Naive thymus-derived CD4-positive, alpha-beta T cell (primary cell): ENCODE measurements at regions not wholly inside any gene's neighbourhood (a gene's known extent, or its start where the extent isn't known, plus 50 kb on each side); places are given as distances from the start of the nearest gene placed in this dataset.

Experiments used
- ATAC-seq: fragments of 150-1000 bp; cut with Tn5 transposase; 2 replicates; pipeline ENCODE4 v1.10.0; 2021; ENCODE audit warnings: mild to moderate bottlenecking, moderate library complexity
- CTCF ChIA-PET: fragments of 350-600 bp; sonication (Branson Sonifier 250); formaldehyde crosslinking; loops from one replicate; lab custom pipeline; 2021; ENCODE audit warnings: antibody characterized with exemption; lab: Charles Lee
- POLR2A ChIA-PET: fragments of 350-600 bp; sonication (Branson Sonifier 250); formaldehyde crosslinking; loops from one replicate; lab custom pipeline; 2021; ENCODE audit warnings: antibody characterized with exemption, inconsistent platforms; lab: Charles Lee
- DNase-seq, 9 donors: peaks; one replicate each; pipeline versions ENCODE4 v3.0.0 to v3.0.0-alpha.2; 2020 to 2022; ENCODE audit warnings: mixed read lengths in 1 of 9
- H3K27ac ChIP-seq: one replicate; pipeline ENCODE4 v1.7.0; 2013; ENCODE audit warnings: mild to moderate bottlenecking, low read depth, low read length, moderate library complexity
- H3K27me3 ChIP-seq, 2 donors: one replicate each; pipeline ENCODE4 v1.7.0; 2013; ENCODE audit warnings: low read length in 2 of 2, mild to moderate bottlenecking in 2 of 2, moderate library complexity in 2 of 2; ENCODE audit not compliant: control insufficient read depth in 2 of 2, insufficient read depth in 2 of 2
- H3K36me3 ChIP-seq, 3 experiments: 1 replicate in 2 of 3; 2 replicates in 1 of 3; pipeline ENCODE4 v1.7.0; 2013; ENCODE audit warnings: low read length in 3 of 3, mild to moderate bottlenecking in 3 of 3, moderate library complexity in 1 of 3; ENCODE audit not compliant: insufficient read depth in 3 of 3, control insufficient read depth in 2 of 3
- H3K4me1 ChIP-seq, 2 donors: one replicate each; pipeline ENCODE4 v1.7.0; 2013; ENCODE audit warnings: low read length in 2 of 2, mild to moderate bottlenecking in 2 of 2, moderate library complexity in 1 of 2; ENCODE audit not compliant: control insufficient read depth in 2 of 2, insufficient read depth in 2 of 2
- H3K4me3 ChIP-seq: 2 replicates; pipeline ENCODE4 v1.7.0; 2013; ENCODE audit warnings: mild to moderate bottlenecking, low read length
- H3K9me3 ChIP-seq, 3 experiments: 1 replicate in 2 of 3; 2 replicates in 1 of 3; pipeline ENCODE4 v1.7.0; 2013; ENCODE audit warnings: low read length in 3 of 3; ENCODE audit not compliant: control insufficient read depth in 2 of 3
- H3K27ac Mint-ChIP-seq, 9 donors: one replicate each; pipeline ENCODE4 v1.8.0; 2020 to 2022; ENCODE audit warnings: mixed read lengths in 9 of 9, mild to moderate bottlenecking in 8 of 9, moderate library complexity in 5 of 9, inconsistent platforms in 2 of 9
- H3K27me3 Mint-ChIP-seq, 5 donors: one replicate each; pipeline ENCODE4 v1.8.0; 2021 to 2022; ENCODE audit warnings: mixed read lengths in 5 of 5, mild to moderate bottlenecking in 1 of 5
- H3K36me3 Mint-ChIP-seq, 5 donors: one replicate each; pipeline ENCODE4 v1.8.0; 2020 to 2022; ENCODE audit warnings: mixed read lengths in 5 of 5, mild to moderate bottlenecking in 3 of 5, inconsistent platforms in 1 of 5
- H3K4me1 Mint-ChIP-seq, 7 donors: one replicate each; pipeline ENCODE4 v1.8.0; 2020 to 2022; ENCODE audit warnings: mixed read lengths in 7 of 7, mild to moderate bottlenecking in 3 of 7, inconsistent platforms in 1 of 7
- H3K4me3 Mint-ChIP-seq, 10 donors: one replicate each; pipeline ENCODE4 v1.8.0; 2020 to 2022; ENCODE audit warnings: mild to moderate bottlenecking in 10 of 10, mixed read lengths in 10 of 10, moderate library complexity in 6 of 10, inconsistent platforms in 2 of 10
- H3K9me3 Mint-ChIP-seq, 11 donors: one replicate each; pipeline ENCODE4 v1.8.0; 2020 to 2022; ENCODE audit warnings: mixed read lengths in 11 of 11, mild to moderate bottlenecking in 4 of 11, inconsistent platforms in 1 of 11, moderate library complexity in 1 of 11
- intact Hi-C, 2 donors: fragments of 100-400 bp; cut with micrococcal nuclease; formaldehyde crosslinking; loops; one replicate each; pipeline ENCODE4 v1.15.1; 2023

DNA sequence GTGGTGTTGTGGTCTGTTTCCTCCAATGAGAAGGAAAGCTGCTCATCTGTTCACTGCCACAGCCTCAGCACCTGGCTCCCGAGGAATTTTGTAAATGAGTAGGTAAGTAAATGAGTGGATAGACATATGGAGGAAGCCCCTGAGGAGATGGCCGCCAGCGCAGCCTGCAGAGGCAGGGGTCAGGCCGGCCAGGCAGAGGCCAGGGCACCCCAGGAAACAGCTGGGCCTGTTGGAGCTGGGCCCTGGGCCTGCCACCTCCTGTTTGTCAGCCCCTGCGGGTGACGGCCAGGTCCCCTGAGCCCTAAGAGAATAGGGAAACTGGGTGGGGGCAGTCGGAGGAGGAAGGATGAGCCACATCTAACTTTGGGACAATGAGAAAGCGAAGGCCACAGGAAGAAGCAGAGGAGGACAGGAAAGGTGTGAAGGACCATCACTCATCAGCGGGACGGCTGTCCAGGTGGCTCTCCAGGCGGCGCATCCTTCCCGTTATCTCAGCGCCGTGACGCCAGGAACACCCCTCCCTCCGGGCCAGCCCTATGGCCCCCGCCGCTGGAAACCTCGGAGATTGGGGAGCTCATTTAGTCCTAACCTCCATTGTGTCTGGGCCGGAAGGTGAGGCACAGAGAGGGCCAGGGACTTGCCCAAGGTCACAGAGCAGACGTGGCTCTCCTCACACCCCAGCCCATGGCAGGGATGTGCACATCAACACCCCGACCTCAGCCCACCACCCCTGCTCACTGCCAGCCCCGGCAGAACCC lies 142.3 kb upstream of the UNC5B start:
- CTCF ChIA-PET = no interaction called here
- Histone ChIP-seq H3K27me3 (no peaks in the 10 kb centered on the region), H3K36me3 (no peaks in the 10 kb centered on the region), H3K4me1 (no peaks in the 10 kb centered on the region), H3K27ac (no peak overlapping the region), H3K9me3 (no peaks in the 10 kb centered on the region), H3K4me3 (no peak overlapping the region)
- ATAC-seq (no peak), DNase-seq (no peak)
- POLR2A ChIA-PET = no interaction called here
- H3K9me3 Mint-ChIP-seq = no peaks in the 10 kb centered on the region
- intact Hi-C loops = no loop called here
- H3K4me3 Mint-ChIP-seq = no peak overlapping the region
- peaks cover 0 to 4% (median 0%) of the 10 kb centered on the region in 5 donors for H3K27me3 Mint-ChIP-seq
- no peaks in the 10 kb centered on the region for H3K36me3 Mint-ChIP-seq
- no peak overlapping the region for H3K27ac Mint-ChIP-seq
- peaks cover 0 to 1% (median 0%) of the 10 kb centered on the region in 7 donors for H3K4me1 Mint-ChIP-seq

- Mint-ChIP-seq H3K9me3 (no peaks in the 10 kb centered on the region), H3K36me3 (no peaks in the 10 kb centered on the region), H3K4me1 (peaks cover 0 to 1% (median 0%) of the 10 kb centered on the region in 7 donors), H3K27ac (no peak overlapping the region), H3K27me3 (peaks cover 0 to 4% (median 0%) of the 10 kb centered on the region in 5 donors), H3K4me3 (no peak overlapping the region)
- no peaks in the 10 kb centered on the region for H3K27me3 ChIP-seq
- H3K4me3 ChIP-seq = no peak overlapping the region
- CTCF ChIA-PET = no interaction called here
- H3K4me1 ChIP-seq = no peaks in the 10 kb centered on the region
- intact Hi-C loops = no loop called here
- POLR2A ChIA-PET = no interaction called here
- no peaks in the 10 kb centered on the region for H3K9me3 ChIP-seq
- no peaks in the 10 kb centered on the region for H3K36me3 ChIP-seq
- DNase-seq (no peak), ATAC-seq (no peak)
- H3K27ac ChIP-seq = no peak overlapping the region
Observed at GRCh38 chr10:71070741-71071140, 141.6 kb upstream of the UNC5B start.

- Mint-ChIP-seq H3K27ac (no peak overlapping the region), H3K9me3 (no peaks in the 10 kb centered on the region), H3K27me3 (peaks cover 0 to 4% (median 0%) of the 10 kb centered on the region in 5 donors), H3K4me1 (peaks cover 0 to 1% (median 0%) of the 10 kb centered on the region in 7 donors), H3K36me3 (no peaks in the 10 kb centered on the region), H3K4me3 (no peak overlapping the region)
- ATAC-seq = no peak
- H3K27ac ChIP-seq = no peak overlapping the region
- ChIA-PET CTCF (no interaction called here), POLR2A (no interaction called here)
- DNase-seq = no peak
- H3K36me3 ChIP-seq = no peaks in the 10 kb centered on the region
- H3K4me3 ChIP-seq = no peak overlapping the region
- intact Hi-C loops = no loop called here
- H3K4me1 ChIP-seq = no peaks in the 10 kb centered on the region
- H3K27me3 ChIP-seq = no peaks in the 10 kb centered on the region
- H3K9me3 ChIP-seq = no peaks in the 10 kb centered on the region
Observed at GRCh38 chr10:71072131-71072822, 140.1 kb upstream of the UNC5B start.

DNA sequence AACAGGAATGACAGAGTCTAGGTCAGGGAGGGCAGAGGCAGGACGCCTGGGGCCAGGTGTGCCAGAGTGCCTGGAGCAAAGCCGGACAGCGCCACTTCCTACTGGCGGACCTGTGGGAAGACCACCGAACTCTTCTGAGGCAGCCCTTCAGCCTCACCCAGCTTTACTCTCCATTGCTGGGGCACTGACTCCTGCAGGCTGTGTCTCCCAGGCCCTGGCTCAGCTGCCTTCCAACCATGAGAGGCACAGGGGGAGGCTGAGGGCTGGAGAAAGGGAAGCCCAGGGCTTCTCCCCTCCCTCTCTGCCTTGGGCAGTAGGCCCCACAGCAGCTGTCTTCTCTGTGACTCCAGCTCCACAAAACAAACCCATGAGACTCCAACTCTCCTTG lies 139.6 kb upstream of the UNC5B start:
- intact Hi-C loops = no loop called here
- H3K27ac Mint-ChIP-seq = no peak overlapping the region
- DNase-seq (no peak), ATAC-seq (no peak)
- POLR2A ChIA-PET = no interaction called here
- H3K4me3 Mint-ChIP-seq = no peak overlapping the region
- no peaks in the 10 kb centered on the region for H3K9me3 ChIP-seq
- H3K36me3 ChIP-seq = no peaks in the 10 kb centered on the region
- H3K36me3 Mint-ChIP-seq = no peaks in the 10 kb centered on the region
- no peaks in the 10 kb centered on the region for H3K27me3 ChIP-seq
- CTCF ChIA-PET = no interaction called here
- H3K9me3 Mint-ChIP-seq = no peaks in the 10 kb centered on the region
- H3K27ac ChIP-seq = no peak overlapping the region
- H3K4me1 ChIP-seq = no peaks in the 10 kb centered on the region
- peaks cover 0 to 4% (median 0%) of the 10 kb centered on the region in 5 donors for H3K27me3 Mint-ChIP-seq
- H3K4me1 Mint-ChIP-seq = peaks cover 0 to under 1% (median 0%) of the 10 kb centered on the region in 7 donors
- H3K4me3 ChIP-seq = no peak overlapping the region

DNA sequence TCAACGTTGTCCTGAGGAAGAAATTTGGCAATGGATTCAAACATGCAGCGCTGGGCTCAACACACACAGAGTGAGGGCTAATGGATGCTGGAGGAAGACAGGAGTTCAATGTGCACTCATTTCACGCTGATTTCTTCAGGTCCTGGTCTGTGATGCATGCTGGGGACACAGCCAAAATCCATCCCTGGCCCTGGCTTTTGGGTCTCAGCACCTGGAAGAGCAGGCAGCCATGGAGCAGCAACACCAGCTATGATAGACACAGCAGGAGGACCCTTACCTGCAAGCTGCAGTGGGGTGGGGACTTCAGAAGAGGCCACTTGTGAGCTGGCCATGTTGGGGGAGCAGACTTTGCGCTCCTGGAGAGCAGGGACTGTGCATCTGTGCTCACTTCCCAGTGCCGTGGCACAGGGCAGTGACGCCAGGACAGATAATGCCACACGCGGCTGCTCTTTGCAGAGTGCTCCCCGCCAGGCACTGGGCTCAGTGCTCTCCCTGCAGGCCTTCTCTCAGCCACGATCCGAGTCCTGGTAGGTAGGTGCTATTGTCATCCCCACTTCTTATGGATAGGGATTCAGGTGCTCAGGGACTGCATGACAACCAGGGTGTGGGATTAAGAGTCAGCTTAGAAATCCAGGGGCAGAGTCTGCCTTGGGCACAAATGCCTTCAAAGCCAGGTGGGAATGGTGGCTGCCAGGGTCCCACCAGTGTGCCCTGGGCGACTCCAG lies 138.8 kb upstream of the UNC5B start:
- ATAC-seq (no peak), DNase-seq (no peak)
- intact Hi-C loops = no loop called here
- Mint-ChIP-seq H3K36me3 (no peaks in the 10 kb centered on the region), H3K9me3 (no peaks in the 10 kb centered on the region), H3K4me3 (no peak overlapping the region), H3K27ac (no peak overlapping the region), H3K4me1 (no peaks in the 10 kb centered on the region), H3K27me3 (peaks cover 0 to 5% (median 0%) of the 10 kb centered on the region in 5 donors)
- no peaks in the 10 kb centered on the region for H3K27me3 ChIP-seq
- no peaks in the 10 kb centered on the region for H3K36me3 ChIP-seq
- ChIA-PET CTCF (no interaction called here), POLR2A (no interaction called here)
- H3K27ac ChIP-seq = no peak overlapping the region
- no peaks in the 10 kb centered on the region for H3K9me3 ChIP-seq
- no peak overlapping the region for H3K4me3 ChIP-seq
- H3K4me1 ChIP-seq = no peaks in the 10 kb centered on the region

DNA sequence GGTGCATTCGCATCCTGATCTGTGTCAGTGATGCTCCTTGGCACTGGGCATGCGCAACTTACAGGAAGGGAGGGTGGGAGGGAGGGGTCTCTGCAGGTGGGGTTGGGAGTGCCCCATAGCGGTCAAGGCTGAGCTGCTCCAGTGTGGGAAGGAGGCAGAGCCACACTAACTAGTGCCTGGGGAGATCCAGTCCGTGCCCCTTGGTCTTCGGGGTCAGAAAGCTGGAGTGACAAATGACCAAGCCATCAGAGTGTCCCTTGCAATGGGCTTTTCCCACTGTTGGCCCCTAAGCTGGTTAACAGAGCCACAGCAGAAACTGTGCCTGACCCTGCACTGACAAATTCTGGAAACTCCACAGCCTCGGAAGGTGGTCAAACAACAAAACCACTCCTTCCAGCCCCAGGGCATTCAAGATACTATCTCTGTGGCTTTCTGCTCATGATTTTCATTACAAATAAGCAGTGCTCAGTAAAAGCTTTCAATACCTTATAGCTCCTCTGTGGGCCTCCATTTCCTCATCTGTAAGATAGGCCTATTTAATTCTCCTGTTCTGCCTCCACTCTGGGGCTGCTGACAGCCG lies 138.1 kb upstream of the UNC5B start:
- intact Hi-C loops = no loop called here

More for the DNA sequence above, 138.1 kb upstream of the UNC5B start:
- no peak overlapping the region for H3K4me3 Mint-ChIP-seq
- H3K9me3 Mint-ChIP-seq = no peaks in the 10 kb centered on the region
- no peaks in the 10 kb centered on the region for H3K36me3 Mint-ChIP-seq
- Histone ChIP-seq H3K4me3 (no peak overlapping the region), H3K27me3 (no peaks in the 10 kb centered on the region), H3K4me1 (no peaks in the 10 kb centered on the region), H3K36me3 (no peaks in the 10 kb centered on the region), H3K9me3 (no peaks in the 10 kb centered on the region), H3K27ac (no peak overlapping the region)
- H3K27me3 Mint-ChIP-seq = peaks cover 0 to 9% (median 0%) of the 10 kb centered on the region in 5 donors
- H3K4me1 Mint-ChIP-seq = no peaks in the 10 kb centered on the region
- ATAC-seq (no peak), DNase-seq (no peak)
- ChIA-PET POLR2A (no interaction called here), CTCF (no interaction called here)
- H3K27ac Mint-ChIP-seq = no peak overlapping the region
